PC-9 (cell line): ENCODE measurements at regions not wholly inside any gene's neighbourhood (a gene's known extent, or its start where the extent isn't known, plus 50 kb on each side); places are given as distances from the start of the nearest gene placed in this dataset.

Experiments
- CTCF ChIP-seq: fragments of 200-600 bp; sonication (generic); conservative IDR thresholded peaks from 2 replicates; pipeline ENCODE4 v1.6.1; 2017; ENCODE audit warnings: mixed run types, antibody characterized with exemption, mild to moderate bottlenecking, moderate library complexity
- EZH2 ChIP-seq: fragments of 200-600 bp; sonication (generic); IDR thresholded peaks from 2 replicates; pipeline ENCODE4 v1.8.0; 2017; ENCODE audit warnings: antibody characterized with exemption, low read depth

GRCh38 chr5:166710271-166710670, 1581.2 kb upstream of the WWC1 start:
- TF ChIP-seq CTCF (no peak), EZH2 (no peak)
